ENCODE measurements at regions not wholly inside any gene's neighbourhood (a gene's known extent, or its start where the extent isn't known, plus 50 kb on each side); places are given as distances from the start of the nearest gene placed in this dataset.
"Not testable (repeated sequence)": the region's sequence is repeated elsewhere in the genome, so short reads cannot be mapped to it uniquely, and the experiment has no call there.

DNA sequence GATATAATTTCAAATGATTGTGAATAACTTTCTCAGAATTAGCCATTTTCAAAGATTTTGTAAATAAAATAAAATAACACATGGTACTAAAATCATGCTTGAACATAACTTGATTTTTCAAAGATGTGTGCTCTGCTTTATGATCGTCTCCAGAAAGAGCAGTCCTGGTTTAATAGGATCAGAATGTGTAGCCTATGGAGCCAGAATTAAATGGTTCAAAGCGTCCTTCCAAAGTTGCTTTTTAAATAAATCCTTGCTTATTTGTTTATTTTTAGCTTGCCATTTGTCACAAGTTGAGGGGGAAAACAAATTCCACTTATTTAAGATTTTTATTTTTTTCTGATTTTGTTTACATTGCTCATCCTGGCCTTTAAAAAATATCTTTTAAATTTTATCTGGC lies 123.7 kb upstream of the SPRED1 start:
- DNase-seq, result no peak

DNA sequence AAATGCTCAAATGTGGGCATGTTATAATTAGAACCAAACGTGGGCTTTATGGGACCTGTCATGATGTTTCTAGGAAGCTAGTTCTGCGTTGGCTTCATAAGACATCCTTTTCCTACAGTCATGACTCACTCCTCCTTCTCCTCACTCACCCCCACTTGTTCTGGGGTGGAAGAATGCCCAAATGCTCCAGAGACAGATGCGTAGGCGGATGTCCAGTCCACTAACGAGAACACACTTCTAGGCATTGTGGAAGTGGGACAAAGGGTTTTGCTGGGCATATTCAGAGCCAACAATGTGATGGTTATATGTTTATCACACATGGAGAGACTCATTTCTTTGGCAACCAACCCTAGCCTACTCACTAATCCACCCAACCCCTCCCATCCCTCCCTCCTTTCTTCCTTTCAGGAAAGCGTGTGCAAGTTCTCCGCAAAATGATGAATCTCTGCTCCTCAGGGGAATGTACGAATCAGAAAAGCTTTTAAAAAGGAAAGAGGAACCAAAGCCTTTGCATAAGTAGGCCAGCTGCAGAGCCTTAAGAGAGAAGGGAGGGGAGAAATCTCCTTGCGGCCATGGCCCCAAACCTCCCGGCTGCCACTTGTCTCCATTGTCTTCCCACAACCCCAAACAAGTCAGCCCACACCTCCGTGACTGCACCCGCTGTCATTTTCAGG lies 123.0 kb upstream of the SPRED1 start:
- no peak for DNase-seq

GRCh38 chr15:38130205-38130567 lies 122.5 kb upstream of the SPRED1 start:
- no peak for DNase-seq

DNA sequence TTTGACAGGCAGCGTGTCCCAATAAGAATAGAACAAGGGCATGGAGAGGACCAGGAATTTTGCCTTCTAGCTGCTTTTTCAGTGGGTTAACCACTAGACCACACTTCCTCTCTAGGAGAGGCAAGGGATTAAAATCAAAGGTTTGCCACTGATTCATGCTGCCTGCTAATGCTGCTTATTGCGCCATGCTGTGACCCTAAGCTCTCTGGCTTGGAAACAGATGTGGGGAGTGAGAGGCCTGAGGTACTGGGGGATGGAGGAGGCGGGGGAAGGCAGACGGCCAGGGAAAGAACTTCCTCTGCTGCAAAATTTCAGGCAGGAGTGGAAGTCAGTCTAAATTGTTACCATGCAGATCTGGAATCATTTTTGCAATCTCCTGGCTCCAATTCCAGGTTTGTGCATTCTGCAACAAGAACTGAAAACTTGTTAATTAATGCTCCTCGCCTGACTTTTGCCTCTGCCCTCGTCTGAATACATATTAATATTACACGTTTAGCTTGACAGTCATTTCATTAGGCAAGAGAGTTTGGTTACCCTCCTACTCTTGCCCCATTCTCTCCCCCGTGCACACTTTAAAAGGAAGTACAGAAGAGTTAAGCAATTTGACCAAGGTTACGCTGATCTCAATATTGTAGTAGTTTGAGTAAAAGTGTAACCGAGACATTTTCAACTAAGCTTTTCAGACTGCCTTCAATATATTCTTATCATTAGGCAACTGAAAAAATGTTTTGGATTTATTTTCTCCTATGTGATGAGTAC lies 121.7 kb upstream of the SPRED1 start:
- DNase-seq, result no peak

DNA sequence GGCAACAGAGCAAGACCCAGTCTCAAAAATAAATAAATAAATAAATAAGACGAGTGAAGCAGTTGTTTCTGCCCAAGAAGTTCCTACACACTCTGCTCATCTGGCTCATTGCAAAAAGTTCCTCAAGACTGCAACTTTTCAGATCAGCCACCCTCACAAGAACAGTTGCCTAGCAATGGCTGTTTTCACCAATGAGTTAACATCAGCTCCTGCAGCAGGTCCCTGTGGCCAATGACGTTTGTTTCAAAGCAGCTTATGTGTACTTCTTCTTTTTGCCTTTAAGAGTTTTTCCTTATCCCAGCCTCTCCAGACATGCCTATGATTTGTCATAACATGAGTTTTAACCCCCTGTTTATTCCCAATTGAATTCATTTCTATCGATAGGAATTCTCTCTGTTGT lies 118.4 kb upstream of the SPRED1 start:
- no peak for DNase-seq

DNA sequence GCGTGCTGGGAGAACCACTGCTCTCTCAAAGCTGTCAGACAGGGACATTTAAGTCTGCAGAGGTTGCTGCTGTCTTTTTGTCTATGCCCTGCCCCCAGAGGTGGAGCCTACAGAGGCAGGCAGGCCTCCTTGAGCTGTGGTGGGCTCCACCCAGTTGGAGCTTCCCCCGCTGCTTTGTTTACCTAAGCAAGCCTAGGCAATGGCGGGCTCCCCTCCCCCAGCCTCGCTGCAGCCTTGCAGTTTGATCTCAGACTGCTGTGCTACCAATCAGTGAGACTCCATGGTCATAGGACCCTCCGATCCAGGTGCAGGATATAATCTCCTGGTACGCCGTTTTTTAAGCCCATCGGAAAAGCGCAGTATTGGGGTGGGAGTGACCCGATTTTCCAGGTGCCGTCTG lies 110.4 kb upstream of the SPRED1 start:
- not testable (repeated sequence) for DNase-seq

DNA sequence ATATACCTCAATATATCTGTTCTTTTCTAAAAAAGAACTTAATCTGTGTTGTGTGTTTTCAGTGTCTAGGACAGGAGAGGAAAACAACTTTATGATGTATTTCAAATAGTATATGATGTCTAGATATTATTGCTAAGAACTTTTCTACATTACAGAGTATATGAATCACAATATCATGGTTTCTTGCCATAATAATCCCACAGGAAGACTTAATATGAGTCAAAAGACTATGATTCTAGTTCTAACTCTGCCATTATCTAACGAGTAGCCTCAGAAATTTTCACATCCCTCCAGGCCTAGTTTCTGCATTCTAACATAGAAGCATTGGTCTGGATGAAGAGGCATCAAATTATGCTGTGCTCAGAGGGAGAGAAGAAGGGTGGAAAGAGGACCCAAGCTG lies 107.7 kb upstream of the SPRED1 start:
- DNase-seq, result no peak

- DNase-seq, result peak; percentile 38
Observed at GRCh38 chr15:38145651-38146111, 107.0 kb upstream of the SPRED1 start.

GRCh38 chr15:38147246-38147645 lies 105.4 kb upstream of the SPRED1 start:
- no peak for DNase-seq

- no peak for DNase-seq
Observed at GRCh38 chr15:38148471-38148870, 104.2 kb upstream of the SPRED1 start.

GRCh38 chr15:38149315-38149714 lies 103.3 kb upstream of the SPRED1 start:
- DNase-seq, result no peak

GRCh38 chr15:38150148-38150547 lies 102.5 kb upstream of the SPRED1 start:
- DNase-seq, result no peak

DNA sequence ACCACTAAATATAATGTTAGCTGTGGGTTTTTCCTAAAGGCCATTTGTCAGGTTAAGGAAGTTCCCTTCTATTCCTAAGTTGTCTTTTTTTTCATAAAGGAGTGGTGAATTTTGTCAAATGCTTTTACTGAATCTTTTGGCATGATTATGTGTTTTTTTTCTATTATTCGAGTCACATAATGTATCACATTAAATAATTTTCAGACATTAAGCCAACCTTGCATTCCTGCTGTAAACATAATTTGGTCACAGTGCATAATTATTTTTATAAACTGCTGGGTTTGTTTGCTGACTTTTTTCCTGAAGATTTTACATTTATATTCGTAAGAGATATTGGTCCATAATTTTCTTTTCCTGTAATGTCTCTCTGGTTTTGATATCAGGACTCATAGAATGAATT lies 101.8 kb upstream of the SPRED1 start:
- DNase-seq, result no peak

GRCh38 chr15:38153781-38154180 lies 98.9 kb upstream of the SPRED1 start:
- DNase-seq, result no peak

- no peak for DNase-seq
Observed at GRCh38 chr15:38154255-38154654, 98.4 kb upstream of the SPRED1 start.

- no peak for DNase-seq
Observed at GRCh38 chr15:38154837-38155236, 97.8 kb upstream of the SPRED1 start.

- peak; percentile 52 for DNase-seq
Observed at GRCh38 chr15:38163658-38164057, 89.0 kb upstream of the SPRED1 start.

DNA sequence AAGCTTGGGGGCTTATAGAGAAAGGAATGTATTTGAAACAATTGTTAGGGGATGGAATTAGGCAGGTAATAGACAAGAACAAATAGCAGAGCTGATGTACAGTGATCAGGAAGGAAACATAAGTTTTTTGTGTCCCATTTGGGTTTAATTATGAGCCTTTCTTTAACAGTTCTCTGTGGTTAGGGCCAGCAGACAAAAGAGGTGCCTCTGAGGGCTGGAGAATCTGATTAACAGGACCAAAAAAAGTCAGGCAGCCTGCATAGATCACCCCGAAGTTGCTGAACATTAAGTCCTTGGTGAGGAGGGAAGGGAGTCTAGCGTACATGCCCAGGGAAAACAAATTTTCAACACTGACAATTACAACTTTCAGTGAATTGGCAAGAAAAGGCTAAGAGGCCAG lies 88.6 kb upstream of the SPRED1 start:
- DNase-seq, result no peak

GRCh38 chr15:38164507-38164906 lies 88.1 kb upstream of the SPRED1 start:
- DNase-seq, result no peak

GRCh38 chr15:38168467-38169070 lies 84.1 kb upstream of the SPRED1 start:
- no peak for DNase-seq

DNA sequence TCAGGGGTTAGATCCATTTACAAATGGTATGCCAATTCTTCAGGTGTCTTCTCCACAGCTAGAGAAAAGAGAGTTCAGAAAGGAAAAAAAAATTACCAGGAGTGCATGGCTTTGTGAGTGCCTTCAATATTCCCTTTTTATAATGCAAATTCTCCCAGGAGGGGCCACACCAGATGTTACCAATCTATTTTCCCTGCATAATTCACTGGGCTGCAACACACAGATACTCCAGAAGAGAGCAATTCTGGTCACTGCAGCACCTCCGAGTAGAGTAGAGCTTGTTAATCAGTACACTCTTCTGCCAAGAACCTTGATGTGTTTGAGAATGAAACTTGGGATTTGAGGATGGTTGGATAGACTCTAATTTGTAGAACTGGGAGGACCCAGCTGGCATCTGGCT lies 80.7 kb upstream of the SPRED1 start:
- no peak for DNase-seq

DNA sequence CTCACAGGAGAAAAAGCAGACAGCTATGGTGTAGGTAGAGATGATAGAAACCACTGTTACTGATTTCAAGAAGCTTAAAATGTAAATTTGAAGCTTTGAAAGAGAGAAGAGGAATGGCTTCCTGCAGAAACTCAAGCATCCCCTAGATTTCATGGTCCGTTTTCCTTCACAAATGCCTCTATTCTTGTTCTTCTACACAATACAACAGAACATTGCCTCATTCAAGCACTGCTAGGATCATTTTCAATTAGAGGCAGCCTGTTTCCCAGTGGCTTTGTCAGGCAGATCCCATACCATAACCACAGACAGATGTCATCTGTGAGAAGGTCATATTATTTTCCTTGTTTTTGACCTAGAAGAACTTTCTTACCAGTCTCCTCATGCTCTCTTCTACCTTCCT lies 77.9 kb upstream of the SPRED1 start:
- DNase-seq, result no peak

- DNase-seq, result no peak
Observed at GRCh38 chr15:38176155-38176554, 76.5 kb upstream of the SPRED1 start.

GRCh38 chr15:38176691-38177090 lies 75.9 kb upstream of the SPRED1 start:
- no peak for DNase-seq

All from NCI-H146 (cell line).